ENCODE measurements at regions not wholly inside any gene's neighbourhood (a gene's known extent, or its start where the extent isn't known, plus 50 kb on each side); places are given as distances from the start of the nearest gene placed in this dataset.

DNA sequence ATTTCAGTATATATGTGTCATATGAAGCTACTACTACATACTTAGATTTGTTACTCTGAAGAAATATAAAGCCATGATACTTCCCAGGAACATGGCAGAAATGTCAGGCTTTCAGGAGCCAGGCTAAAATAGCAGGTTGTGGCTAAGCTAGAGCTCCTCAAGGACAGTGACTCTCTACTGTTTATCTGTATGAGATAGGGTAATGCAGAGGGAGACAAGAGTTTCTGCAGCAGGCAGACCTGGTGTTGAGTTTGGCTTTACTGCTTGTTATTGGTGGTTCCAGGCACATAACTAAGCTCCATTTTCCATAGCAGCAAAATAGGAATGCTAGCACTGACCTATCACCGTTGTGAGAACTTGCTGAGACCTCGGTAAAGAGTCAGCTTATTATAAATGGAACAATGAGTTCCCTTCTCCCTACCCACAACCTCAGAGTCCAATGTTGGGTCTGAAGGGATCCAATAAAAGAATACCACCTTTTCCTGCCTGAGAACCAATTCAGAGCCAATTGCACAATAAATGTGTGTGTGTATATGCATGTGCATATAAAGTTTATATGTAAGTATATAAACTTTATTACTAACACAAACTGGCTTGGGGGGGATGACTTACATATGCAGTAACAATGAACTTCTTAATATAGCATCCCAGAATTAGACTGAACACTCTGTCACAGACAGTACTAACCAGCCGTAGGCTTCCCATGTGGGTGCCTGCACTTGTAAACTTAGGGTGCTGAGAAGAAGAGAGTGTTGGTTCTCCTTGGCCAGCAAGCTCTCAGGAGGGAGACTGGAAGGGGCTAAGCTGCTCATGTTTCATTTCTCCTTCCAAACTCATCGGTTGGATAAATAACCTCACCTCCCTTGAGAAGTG lies 51.9 kb upstream of the PAQR3 start:
- Mint-ChIP-seq H3K4me1 (ENCODE audit: low read depth in 2 of 2) (no peaks in the 10 kb centered on the region), H3K9me3 (no peaks in the 10 kb centered on the region), H3K4me3 (no peak overlapping the region), H3K36me3 (ENCODE audit: insufficient read depth) (no peaks in the 10 kb centered on the region), H3K27me3 (peaks cover 0 to 10% of the 10 kb centered on the region in 2 donors), H3K27ac (no peak overlapping the region)
- DNase-seq (no peak), ATAC-seq (replicated peaks) (no peak)

DNA sequence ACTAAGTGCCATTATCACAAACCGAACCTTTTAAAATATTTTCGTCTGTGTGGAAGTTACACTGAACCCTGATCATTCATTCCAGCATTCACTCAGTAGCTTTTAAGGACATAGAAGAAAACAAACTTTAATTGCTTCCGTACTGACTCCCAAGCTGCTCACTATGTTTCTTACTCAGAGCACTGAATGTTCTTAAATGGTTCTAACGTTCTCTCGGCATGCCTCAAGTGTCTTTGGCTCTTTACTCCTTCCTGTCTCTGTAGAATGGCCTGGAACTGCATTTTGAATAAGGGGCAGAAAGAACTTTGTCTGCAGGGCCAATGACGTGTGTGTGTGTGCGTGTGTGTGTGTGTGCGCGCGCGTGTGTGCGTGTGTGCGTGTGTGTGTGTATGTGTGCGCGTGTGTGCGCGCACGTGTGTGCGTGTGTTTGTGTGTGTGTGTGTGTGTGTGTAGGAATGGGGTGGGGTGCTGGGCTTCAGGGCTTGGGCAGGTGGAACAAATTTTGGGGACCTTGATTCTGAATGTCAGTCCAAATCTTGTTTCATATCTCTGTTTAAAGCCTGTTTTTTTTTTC lies 50.5 kb upstream of the PAQR3 start:
- Mint-ChIP-seq H3K4me3 (no peak overlapping the region), H3K9me3 (no peaks in the 10 kb centered on the region), H3K36me3 (ENCODE audit: insufficient read depth) (no peaks in the 10 kb centered on the region), H3K27ac (no peak overlapping the region), H3K27me3 (peaks cover 13 to 20% of the 10 kb centered on the region in 2 donors), H3K4me1 (ENCODE audit: low read depth in 2 of 2) (no peaks in the 10 kb centered on the region)
- DNase-seq (no peak), ATAC-seq (replicated peaks) (no peak)
